Fibroblast of lung (primary cell): ENCODE measurements at regions not wholly inside any gene's neighbourhood (a gene's known extent, or its start where the extent isn't known, plus 50 kb on each side); places are given as distances from the start of the nearest gene placed in this dataset.

Source experiments
- EZH2 ChIP-seq: IDR thresholded peaks from 2 replicates; pipeline ENCODE4 v1.5.1; 2012; ENCODE audit warnings: low read length, control low read depth, mild to moderate bottlenecking; ENCODE audit errors: missing control alignments
- TF ChIP-seq, protein P1 (sequence below), 2 donors: IDR thresholded peaks in 1 of 2; conservative IDR thresholded peaks in 1 of 2; 1 replicate in 1 of 2; 2 replicates in 1 of 2; pipeline ENCODE4 v1.5.1; 2011 to 2012; ENCODE audit warnings: low read length in 2 of 2, control low read depth in 1 of 2, inconsistent platforms in 1 of 2, low read depth in 1 of 2, mild to moderate bottlenecking in 1 of 2

DNA sequence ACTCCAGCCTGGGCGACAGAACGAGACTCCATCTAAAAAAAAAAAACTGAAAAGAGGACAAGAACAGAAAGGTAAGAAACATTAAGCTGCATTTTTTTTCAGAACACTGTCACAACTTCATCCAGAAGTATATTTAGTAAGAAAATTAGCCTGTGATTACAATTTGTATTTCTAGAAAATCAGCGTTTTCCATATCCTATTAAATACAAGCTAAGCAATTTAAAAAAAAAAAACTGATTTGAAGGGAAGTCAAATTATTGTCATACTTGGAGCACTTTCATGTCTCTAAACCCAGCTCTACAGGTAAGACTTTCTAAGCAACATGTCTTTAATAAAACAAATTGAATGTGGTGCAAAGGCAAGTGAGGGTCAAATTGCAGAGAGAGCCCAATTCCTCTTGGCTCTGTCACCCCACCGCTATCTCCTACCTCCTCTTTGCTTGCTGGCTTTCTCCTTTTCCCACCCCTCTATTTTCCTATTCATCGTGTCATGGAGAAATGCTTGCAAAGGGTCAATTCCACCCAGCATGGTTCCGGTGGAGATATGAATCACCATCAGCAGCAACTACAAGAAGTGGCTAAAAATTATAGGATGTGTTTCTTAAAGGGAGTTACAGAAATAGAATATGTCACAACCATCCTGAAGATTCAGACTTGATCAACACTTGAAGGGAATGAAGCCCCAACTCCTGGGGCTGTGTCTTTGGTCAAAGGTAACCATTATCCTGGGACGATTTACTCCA is 68.4 kb upstream of the BCL11A start:
- TF ChIP-seq, protein P1, sequence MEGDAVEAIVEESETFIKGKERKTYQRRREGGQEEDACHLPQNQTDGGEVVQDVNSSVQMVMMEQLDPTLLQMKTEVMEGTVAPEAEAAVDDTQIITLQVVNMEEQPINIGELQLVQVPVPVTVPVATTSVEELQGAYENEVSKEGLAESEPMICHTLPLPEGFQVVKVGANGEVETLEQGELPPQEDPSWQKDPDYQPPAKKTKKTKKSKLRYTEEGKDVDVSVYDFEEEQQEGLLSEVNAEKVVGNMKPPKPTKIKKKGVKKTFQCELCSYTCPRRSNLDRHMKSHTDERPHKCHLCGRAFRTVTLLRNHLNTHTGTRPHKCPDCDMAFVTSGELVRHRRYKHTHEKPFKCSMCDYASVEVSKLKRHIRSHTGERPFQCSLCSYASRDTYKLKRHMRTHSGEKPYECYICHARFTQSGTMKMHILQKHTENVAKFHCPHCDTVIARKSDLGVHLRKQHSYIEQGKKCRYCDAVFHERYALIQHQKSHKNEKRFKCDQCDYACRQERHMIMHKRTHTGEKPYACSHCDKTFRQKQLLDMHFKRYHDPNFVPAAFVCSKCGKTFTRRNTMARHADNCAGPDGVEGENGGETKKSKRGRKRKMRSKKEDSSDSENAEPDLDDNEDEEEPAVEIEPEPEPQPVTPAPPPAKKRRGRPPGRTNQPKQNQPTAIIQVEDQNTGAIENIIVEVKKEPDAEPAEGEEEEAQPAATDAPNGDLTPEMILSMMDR (conservative IDR thresholded peaks at IDR 0.05 in 1 of 2, IDR thresholded peaks at IDR 0.05 in 1 of 2; ENCODE audit: low read depth in 1 of 2, low read length in 2 of 2), result no peak
- no peak for TF ChIP-seq EZH2
